HG02970 (cell line): ENCODE measurements at regions not wholly inside any gene's neighbourhood (a gene's known extent, or its start where the extent isn't known, plus 50 kb on each side); places are given as distances from the start of the nearest gene placed in this dataset.

Experiments
- ATAC-seq: cut with Tn5 transposase; IDR thresholded peaks from one replicate; pipeline ENCODE4 v1.9.1; 2021; ENCODE audit warnings: mild to moderate bottlenecking, moderate library complexity, moderate number of reproducible peaks; ENCODE audit not compliant: unreplicated experiment, low FRiP score

DNA sequence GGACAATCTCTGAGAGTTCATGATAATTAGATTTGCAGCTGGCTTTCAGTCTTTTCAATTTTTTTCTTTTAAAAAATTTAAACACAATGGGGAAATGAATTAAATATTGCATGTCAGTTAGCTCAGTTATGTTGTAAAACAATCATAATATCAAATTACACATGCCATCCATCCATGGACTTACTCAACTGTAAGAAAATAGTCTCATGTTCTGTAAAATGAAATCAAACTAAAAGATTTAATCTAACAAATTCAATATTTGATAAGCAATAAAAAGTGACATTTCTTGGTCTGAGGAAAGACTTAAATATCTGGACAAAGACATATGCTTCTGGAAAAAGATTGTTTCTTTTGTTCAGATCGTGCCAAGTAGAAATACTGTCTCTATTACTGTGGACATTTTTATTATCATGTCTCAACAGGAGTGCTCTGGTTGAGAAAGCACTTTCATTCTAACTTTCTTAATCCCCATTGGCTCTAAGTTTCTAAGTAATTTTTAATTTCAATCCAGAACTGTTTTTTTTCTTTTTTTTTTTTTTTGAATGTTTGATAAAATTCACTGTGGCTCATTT lies 179.2 kb upstream of the FAM3C start:
- no peak for ATAC-seq

DNA sequence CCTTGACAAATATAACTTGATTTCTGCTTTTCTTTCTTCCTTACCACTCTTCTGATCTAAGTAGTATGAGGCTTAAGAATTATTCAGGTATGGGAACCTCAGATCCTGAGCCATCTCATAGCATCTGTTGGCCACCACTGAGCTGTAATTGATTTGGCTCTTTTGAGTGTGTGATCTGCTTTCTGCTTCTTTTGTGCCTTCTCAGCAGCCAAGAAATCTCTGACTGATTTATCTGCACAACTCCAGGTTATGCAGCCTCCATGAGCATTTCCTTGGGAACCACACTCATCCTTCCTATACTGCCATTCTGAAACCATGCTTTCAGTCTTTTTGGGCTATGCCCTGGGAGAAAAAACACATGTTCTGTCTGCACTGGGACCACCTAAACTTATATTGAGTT lies 178.0 kb upstream of the FAM3C start:
- no peak for ATAC-seq

GRCh38 chr7:121572615-121573014 lies 176.5 kb upstream of the FAM3C start:
- no peak for ATAC-seq

- ATAC-seq, result no peak
Observed at GRCh38 chr7:121570365-121570764, 174.3 kb upstream of the FAM3C start.

- ATAC-seq, result no peak
Observed at GRCh38 chr7:121563177-121563576, 167.1 kb upstream of the FAM3C start.

GRCh38 chr7:121562259-121562658 lies 166.2 kb upstream of the FAM3C start:
- ATAC-seq, result no peak

GRCh38 chr7:121561717-121562116 lies 165.6 kb upstream of the FAM3C start:
- no peak for ATAC-seq

- ATAC-seq, result no peak
Observed at GRCh38 chr7:121560267-121560990, 164.3 kb upstream of the FAM3C start.

DNA sequence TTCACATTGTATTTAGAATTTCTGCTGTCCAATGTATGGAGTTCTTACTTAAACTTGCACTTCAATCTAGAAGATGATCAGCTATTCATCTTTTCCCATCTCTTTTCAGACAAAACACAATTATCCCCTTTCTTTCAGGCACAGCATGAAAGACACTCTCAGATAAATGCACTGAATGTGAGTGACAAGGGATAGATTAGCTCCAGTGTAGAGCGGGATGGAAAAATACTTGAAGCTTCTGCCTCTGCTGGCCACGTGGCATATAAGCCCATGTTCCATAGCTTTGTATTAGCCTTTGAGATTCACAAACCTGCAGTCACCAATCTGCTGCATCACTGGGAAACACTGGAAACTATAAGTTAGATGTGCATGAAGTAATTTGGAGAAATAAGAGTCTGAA lies 162.2 kb upstream of the FAM3C start:
- no peak for ATAC-seq

GRCh38 chr7:121557034-121557892 lies 161.2 kb upstream of the FAM3C start:
- no peak for ATAC-seq

DNA sequence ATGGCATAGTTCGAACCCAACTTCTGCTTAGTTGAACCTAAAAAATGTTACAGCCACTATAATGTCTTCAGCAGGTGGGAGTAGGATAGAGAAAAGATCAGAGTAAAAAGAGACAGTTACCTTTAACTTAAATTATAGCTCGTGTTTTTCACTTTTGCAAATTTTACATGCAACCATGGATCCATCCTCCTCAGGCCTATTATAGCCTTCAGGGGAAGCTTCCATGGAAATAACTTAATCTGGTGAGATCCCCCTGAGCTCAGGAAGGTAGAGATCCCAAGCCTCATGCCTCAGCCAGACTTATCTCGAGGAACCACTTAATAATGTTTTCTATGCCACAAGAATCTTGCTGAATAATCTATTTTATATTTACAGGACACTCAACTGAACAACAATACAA lies 159.4 kb upstream of the FAM3C start:
- ATAC-seq, result no peak

DNA sequence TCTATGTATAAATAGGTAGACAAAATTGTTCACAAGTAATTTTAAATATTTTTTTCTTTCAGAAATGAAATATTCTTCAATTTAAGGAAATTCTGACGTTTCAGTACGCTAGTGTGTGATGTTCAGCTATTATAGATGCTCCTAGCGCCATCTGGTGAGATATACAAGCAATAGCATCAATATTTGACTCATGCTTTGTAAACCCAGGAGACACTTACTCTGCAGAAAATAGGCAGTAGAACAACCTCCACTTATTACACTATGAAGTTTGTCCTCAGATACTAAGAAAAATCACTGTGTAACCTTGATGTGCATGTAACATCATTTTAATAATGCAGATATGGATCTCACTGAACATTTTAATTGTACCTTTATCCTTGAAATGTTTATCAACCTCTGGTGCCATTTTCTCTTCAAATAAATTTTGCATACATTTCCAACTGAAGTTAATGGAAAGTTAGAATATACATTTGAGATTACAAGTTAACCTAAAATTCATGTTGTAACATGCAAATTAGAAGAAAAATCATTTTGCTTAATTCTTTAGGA lies 151.5 kb upstream of the FAM3C start:
- ATAC-seq, result no peak

DNA sequence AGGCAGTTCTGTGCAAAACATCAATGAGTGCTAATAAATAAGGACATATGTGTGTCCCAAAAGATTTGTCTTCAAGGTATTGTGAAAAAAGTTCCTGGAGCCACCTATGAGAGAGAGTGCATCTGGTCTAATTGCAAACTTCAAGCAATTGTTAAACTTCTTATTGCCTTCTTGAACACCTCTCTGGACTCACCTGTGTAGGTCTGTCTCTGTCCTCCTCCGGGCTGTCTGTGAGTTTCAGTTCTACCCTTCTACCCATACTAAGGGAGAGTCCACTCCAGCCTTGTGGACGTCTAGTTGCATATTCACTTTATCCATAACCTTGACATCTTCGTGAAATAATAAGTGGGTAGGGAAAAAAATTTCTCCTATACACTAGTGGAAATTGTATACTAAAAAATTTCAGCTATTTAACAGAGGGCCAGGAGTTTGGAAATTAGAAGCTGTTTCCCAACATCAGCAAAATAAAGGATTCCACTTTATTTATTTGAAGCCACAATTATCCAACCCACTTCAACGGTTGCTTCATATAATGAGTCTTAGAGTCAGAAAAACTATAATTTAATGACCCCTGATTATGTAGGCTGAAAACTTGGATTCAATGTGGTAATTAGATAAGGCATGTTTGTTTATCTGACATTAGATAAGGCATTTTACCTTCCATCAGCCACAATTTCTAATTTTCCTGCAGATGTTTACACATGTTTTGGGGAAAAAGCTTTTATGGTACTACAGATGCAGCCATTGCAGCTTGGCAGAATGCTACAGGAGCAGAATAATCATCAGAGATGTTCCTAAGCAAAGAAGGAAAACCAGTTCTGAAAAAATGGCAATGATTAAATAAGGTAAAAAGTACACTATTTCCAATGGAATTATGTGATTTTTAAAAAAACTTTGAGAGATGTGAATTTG lies 150.8 kb upstream of the FAM3C start:
- no peak for ATAC-seq

DNA sequence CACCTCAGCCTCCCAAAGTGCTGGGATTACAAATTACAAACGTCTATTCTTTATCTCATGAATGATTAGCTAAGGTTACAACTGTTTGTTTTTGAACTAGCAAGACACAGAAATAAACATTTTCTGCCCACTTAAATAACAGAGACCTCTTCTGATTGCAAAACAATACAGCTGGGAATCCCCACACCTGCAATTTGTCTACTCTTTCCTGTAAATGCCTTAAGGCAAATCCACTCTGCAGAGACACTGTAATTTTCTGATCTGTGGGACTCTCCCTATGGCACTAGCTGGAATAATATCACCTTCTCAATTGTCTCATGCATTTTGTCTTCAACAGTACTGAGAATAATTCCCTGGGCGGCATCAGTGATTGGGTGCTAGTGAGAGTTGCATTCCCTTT lies 149.3 kb upstream of the FAM3C start:
- no peak for ATAC-seq

DNA sequence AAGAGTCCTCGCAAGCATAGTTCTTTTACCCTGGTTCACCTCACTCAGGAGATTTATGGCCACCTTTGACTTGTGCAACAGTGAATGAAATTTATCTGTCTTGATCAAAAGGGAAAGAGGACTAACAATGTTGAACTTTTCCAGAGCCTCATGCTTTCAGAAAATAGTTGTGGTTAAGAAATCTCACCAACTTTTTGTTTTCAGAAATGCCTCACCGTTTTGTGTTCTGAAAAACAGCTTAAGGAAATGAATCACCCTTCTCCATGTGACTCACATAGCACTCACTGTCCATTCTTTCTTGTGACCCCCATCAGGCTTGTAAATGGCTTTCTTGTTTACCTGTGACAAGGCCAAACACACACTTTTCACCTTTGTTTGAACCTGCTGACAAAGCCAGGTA lies 148.6 kb upstream of the FAM3C start:
- ATAC-seq, result peak; percentile 55

GRCh38 chr7:121544238-121544637 lies 148.1 kb upstream of the FAM3C start:
- no peak for ATAC-seq

GRCh38 chr7:121541457-121541856 lies 145.3 kb upstream of the FAM3C start:
- no peak for ATAC-seq

DNA sequence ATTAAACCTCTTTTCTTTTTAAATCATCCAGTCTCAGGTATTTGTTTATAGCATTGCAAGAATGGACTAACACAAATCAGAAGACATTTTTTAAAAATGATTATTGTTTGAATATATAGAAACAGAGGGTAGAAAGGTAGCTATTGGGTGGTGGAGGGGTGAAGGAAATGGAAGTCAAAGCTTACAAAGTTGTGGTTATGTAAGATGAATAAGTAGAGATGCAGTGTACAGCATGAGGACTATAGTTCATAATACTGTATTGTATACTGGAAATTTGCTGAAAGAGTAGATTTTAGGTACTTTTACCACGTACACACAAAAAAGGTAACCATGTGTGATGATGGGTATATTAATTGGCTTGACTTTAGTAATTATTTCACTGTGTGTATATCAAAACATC lies 144.0 kb upstream of the FAM3C start:
- no peak for ATAC-seq

GRCh38 chr7:121537031-121537430 lies 140.9 kb upstream of the FAM3C start:
- no peak for ATAC-seq
